ENCODE measurements at regions not wholly inside any gene's neighbourhood (a gene's known extent, or its start where the extent isn't known, plus 50 kb on each side); places are given as distances from the start of the nearest gene placed in this dataset.

DNA sequence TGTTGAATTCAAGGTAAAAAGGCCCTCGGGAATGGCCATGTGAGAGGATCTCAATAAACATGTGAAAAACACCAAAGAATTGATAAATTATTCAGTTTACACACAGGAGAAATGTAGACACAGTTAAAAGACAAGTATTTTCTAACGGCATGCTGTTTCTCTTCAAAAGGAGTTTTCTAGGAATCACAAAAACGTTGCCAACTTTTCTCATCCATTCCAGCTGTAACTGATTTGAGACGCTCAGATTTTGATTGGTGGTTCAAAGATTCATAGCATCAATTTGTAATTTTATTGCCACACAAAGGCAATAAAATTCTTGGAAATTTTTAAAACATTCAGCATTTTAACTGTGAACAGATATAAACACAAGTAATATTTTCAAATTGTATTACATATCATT is 384.9 kb upstream of the PFKP start:
- Mint-ChIP-seq H3K36me3 (ENCODE audit: low read depth) (no peaks in the 10 kb centered on the region), H3K27me3 (no peaks in the 10 kb centered on the region), H3K27ac (no peak overlapping the region), H3K4me3 (no peak overlapping the region), H3K9me3 (no peaks in the 10 kb centered on the region), H3K4me1 (no peaks in the 10 kb centered on the region)
- CTCF ChIA-PET = no interaction called here
- POLR2A ChIA-PET = no interaction called here
- no peak for DNase-seq

GRCh38 chr10:2681891-2682290 is 385.5 kb upstream of the PFKP start:
- Mint-ChIP-seq H3K4me1 (no peaks in the 10 kb centered on the region), H3K27me3 (no peaks in the 10 kb centered on the region), H3K9me3 (no peaks in the 10 kb centered on the region), H3K27ac (no peak overlapping the region), H3K36me3 (ENCODE audit: low read depth) (no peaks in the 10 kb centered on the region), H3K4me3 (no peak overlapping the region)
- DNase-seq = no peak
- CTCF ChIA-PET = no interaction called here
- POLR2A ChIA-PET = no interaction called here

- POLR2A ChIA-PET = no interaction called here
- Mint-ChIP-seq H3K27me3 (no peaks in the 10 kb centered on the region), H3K36me3 (ENCODE audit: low read depth) (no peaks in the 10 kb centered on the region), H3K4me1 (no peaks in the 10 kb centered on the region), H3K9me3 (no peaks in the 10 kb centered on the region), H3K4me3 (no peak overlapping the region), H3K27ac (no peak overlapping the region)
- DNase-seq = no peak
- CTCF ChIA-PET = no interaction called here
Measured at GRCh38 chr10:2680821-2681220, 386.5 kb upstream of the PFKP start.

DNA sequence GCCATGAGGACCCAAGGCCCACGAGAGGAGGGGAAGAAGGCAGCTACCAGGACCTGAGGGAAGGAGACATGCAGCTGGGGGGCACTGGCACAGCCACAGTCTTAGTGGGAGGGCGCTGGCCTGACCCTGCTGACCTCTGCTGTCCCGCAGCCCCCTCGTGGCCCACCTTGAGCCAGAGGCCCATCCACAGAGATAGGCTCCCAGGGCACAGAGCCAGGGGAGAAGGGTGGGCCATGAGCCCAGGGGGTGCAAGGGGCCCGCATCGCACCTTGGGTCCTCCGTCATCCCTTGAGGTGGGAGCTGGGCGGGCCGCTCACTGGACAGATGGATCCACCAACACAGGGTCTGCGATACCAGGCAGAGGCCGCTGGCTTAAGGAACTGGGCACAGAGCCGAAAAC is 387.7 kb upstream of the PFKP start:
- no peaks in the 10 kb centered on the region for H3K27me3 Mint-ChIP-seq
- no peak for DNase-seq
- H3K4me3 Mint-ChIP-seq = no peak overlapping the region
- no peak overlapping the region for H3K27ac Mint-ChIP-seq
- no peaks in the 10 kb centered on the region for H3K36me3 Mint-ChIP-seq (ENCODE audit: low read depth)
- H3K4me1 Mint-ChIP-seq = no peaks in the 10 kb centered on the region
- CTCF ChIA-PET = no interaction called here
- POLR2A ChIA-PET = no interaction called here
- H3K9me3 Mint-ChIP-seq = no peaks in the 10 kb centered on the region

- H3K9me3 Mint-ChIP-seq = no peaks in the 10 kb centered on the region
- ChIA-PET POLR2A (no interaction called here), CTCF (no interaction called here)
- no peaks in the 10 kb centered on the region for H3K27me3 Mint-ChIP-seq
- H3K4me3 Mint-ChIP-seq = no peak overlapping the region
- no peak for DNase-seq
- no peaks in the 10 kb centered on the region for H3K4me1 Mint-ChIP-seq
- H3K36me3 Mint-ChIP-seq (ENCODE audit: low read depth) = no peaks in the 10 kb centered on the region
- no peak overlapping the region for H3K27ac Mint-ChIP-seq
Measured at GRCh38 chr10:2676455-2676854, 390.9 kb upstream of the PFKP start.

GRCh38 chr10:2674451-2674850 is 392.9 kb upstream of the PFKP start:
- no peaks in the 10 kb centered on the region for H3K4me1 Mint-ChIP-seq
- H3K4me3 Mint-ChIP-seq = no peak overlapping the region
- POLR2A ChIA-PET = no interaction called here
- DNase-seq = no peak
- no peak overlapping the region for H3K27ac Mint-ChIP-seq
- H3K36me3 Mint-ChIP-seq (ENCODE audit: low read depth) = no peaks in the 10 kb centered on the region
- H3K9me3 Mint-ChIP-seq = no peaks in the 10 kb centered on the region
- H3K27me3 Mint-ChIP-seq = no peaks in the 10 kb centered on the region
- CTCF ChIA-PET = no interaction called here

DNA sequence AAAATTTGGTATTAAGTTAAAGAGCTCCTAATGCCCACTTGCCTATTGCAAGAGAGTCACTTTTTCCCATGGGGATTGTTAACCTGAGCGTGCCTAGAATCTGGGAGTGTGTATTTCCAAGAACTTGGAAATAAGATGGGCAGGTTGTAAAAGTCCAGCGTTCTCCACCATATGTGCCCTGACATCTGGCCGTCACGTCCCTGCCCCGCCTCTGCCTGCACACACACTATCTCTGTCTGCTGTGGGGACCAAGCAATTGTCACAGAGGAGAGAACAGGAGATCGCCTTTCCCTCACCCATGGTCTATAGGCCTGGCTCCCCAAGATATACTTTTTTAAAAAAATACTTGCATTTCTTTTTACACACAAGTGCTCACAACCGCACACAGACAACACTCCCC is 396.5 kb upstream of the PFKP start:
- H3K9me3 Mint-ChIP-seq = peaks cover 2% of the 10 kb centered on the region
- no peaks in the 10 kb centered on the region for H3K4me1 Mint-ChIP-seq
- no peak overlapping the region for H3K27ac Mint-ChIP-seq
- H3K27me3 Mint-ChIP-seq = no peaks in the 10 kb centered on the region
- no peaks in the 10 kb centered on the region for H3K36me3 Mint-ChIP-seq (ENCODE audit: low read depth)
- no peak for DNase-seq
- H3K4me3 Mint-ChIP-seq = no peak overlapping the region
- ChIA-PET POLR2A (no interaction called here), CTCF (no interaction called here)

DNA sequence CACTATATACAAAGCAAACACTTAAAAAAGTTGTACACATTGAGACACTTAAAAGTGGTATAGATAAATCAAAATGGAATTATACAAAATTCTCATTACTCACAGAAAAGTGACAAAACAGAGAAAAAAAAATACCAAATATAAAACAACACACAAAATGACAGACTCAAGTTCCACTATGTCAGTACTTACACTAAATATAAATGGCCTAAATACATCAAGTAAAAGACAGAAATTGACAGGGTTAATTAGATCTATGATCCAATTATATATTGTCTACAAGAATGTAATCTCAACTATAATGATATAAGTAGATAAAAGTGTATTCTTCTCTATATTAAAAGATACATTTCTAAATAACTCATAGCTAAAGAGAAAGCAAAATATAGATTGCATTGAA is 401.6 kb upstream of the PFKP start:
- ChIA-PET CTCF (no interaction called here), POLR2A (no interaction called here)
- Mint-ChIP-seq H3K4me3 (no peak overlapping the region), H3K27ac (no peak overlapping the region), H3K4me1 (no peaks in the 10 kb centered on the region), H3K27me3 (no peaks in the 10 kb centered on the region), H3K9me3 (peaks cover 2% of the 10 kb centered on the region), H3K36me3 (ENCODE audit: low read depth) (no peaks in the 10 kb centered on the region)
- DNase-seq = no peak

- ChIA-PET POLR2A (no interaction called here), CTCF (no interaction called here)
- Mint-ChIP-seq H3K27me3 (no peaks in the 10 kb centered on the region), H3K36me3 (ENCODE audit: low read depth) (no peaks in the 10 kb centered on the region), H3K4me3 (no peak overlapping the region), H3K9me3 (no peaks in the 10 kb centered on the region), H3K4me1 (no peaks in the 10 kb centered on the region), H3K27ac (no peak overlapping the region)
- DNase-seq = no peak
Measured at GRCh38 chr10:2660276-2660675, 407.1 kb upstream of the PFKP start.

DNA sequence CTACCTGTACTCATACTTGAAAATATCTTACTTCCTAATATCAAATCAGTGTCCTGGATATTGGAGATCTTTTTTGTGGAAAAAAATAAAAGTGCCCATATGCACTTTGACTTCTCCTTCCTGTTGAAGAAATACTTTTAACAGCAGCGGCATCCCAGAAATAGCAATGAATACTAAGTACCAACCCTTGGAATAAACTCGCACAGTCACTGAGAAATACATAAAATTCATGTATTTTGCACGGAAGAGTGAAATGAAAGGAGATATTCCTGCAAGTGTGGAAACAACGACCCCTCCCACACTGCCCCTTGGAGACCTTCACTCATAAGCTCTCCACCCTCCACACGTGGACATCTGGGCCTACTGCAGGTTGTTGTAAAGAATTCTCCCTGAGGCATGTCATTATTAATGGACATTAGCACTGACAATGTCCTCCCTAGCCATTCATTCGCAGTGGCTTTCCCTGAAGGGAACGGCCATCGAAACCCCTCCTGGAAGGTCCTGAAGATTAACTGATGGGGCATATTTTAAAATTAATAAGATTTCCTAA is 407.6 kb upstream of the PFKP start:
- no peaks in the 10 kb centered on the region for H3K4me1 Mint-ChIP-seq
- H3K4me3 Mint-ChIP-seq = no peak overlapping the region
- ChIA-PET POLR2A (no interaction called here), CTCF (no interaction called here)
- no peaks in the 10 kb centered on the region for H3K27me3 Mint-ChIP-seq
- H3K9me3 Mint-ChIP-seq = no peaks in the 10 kb centered on the region
- DNase-seq = no peak
- no peaks in the 10 kb centered on the region for H3K36me3 Mint-ChIP-seq (ENCODE audit: low read depth)
- H3K27ac Mint-ChIP-seq = no peak overlapping the region

DNA sequence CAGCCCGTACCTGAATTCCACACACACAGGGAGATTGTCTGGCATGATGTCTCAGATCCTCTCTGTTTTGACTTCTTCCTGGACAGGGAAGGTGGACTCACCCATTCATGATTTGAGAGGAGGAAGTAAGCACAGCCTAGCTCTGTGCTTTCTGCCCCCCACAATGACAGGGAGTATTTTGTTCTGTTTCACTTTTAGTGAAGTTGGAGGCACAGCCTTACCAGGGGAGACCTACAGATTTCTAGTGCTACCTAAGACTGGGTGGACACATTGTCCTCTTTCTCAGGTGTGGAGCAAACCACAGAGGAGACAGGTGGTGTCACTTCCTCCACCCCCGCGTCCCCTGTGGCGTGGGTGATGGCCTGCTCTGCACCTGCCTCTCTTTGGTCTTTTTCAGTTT is 408.6 kb upstream of the PFKP start:
- Mint-ChIP-seq H3K36me3 (ENCODE audit: low read depth) (no peaks in the 10 kb centered on the region), H3K27me3 (no peaks in the 10 kb centered on the region), H3K27ac (no peak overlapping the region), H3K9me3 (no peaks in the 10 kb centered on the region), H3K4me1 (no peaks in the 10 kb centered on the region), H3K4me3 (no peak overlapping the region)
- no peak for DNase-seq
- ChIA-PET POLR2A (no interaction called here), CTCF (no interaction called here)

GRCh38 chr10:2650328-2650727 is 417.0 kb upstream of the PFKP start:
- no peak for DNase-seq
- no peak overlapping the region for H3K27ac Mint-ChIP-seq
- H3K9me3 Mint-ChIP-seq = no peaks in the 10 kb centered on the region
- POLR2A ChIA-PET = no interaction called here
- H3K4me3 Mint-ChIP-seq = no peak overlapping the region
- CTCF ChIA-PET = no interaction called here
- H3K27me3 Mint-ChIP-seq = no peaks in the 10 kb centered on the region
- no peaks in the 10 kb centered on the region for H3K4me1 Mint-ChIP-seq
- no peaks in the 10 kb centered on the region for H3K36me3 Mint-ChIP-seq (ENCODE audit: low read depth)

DNA sequence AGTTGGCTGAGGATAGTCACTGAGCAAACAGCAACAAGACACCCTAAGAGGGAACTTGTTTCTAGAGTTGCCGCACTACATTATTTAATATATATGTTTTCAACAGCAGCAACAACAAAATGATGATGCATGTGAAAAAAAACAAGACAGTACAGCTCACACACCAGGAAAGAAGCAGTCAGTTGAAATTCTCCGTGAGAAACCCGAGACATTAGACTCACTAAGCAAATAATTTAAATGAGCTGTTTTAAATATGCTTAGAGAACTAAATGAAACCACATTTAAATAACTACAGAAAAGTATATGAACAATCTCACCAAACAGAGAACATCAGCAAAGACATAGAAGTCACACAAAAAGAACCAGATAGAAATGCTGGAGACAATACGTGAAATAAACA is 426.3 kb upstream of the PFKP start:
- POLR2A ChIA-PET = no interaction called here
- no peaks in the 10 kb centered on the region for H3K9me3 Mint-ChIP-seq
- no peak overlapping the region for H3K4me3 Mint-ChIP-seq
- no peak overlapping the region for H3K27ac Mint-ChIP-seq
- H3K4me1 Mint-ChIP-seq = no peaks in the 10 kb centered on the region
- no peak for DNase-seq
- H3K36me3 Mint-ChIP-seq (ENCODE audit: low read depth) = no peaks in the 10 kb centered on the region
- no peaks in the 10 kb centered on the region for H3K27me3 Mint-ChIP-seq
- CTCF ChIA-PET = no interaction called here

DNA sequence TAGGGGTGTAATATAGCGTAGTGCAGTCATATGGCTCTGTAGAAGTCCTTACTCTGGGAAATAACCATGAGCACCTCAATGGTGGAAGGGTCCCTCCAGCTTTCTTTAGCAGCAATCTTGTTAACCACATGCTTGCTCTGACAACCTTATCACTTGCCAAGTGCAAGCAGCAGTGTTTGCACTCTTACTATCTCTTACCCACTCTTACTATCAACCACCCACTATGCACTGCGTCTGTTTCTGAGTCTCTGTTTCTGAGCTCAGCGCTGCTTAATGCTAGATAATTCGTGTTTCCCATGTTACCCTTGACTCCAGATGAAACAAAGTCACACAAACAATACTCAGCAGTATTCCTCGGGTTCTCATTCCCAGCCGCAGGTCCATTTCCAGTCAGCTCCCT is 433.7 kb upstream of the PFKP start:
- no peaks in the 10 kb centered on the region for H3K27me3 Mint-ChIP-seq
- no peaks in the 10 kb centered on the region for H3K4me1 Mint-ChIP-seq
- DNase-seq = no peak
- no peaks in the 10 kb centered on the region for H3K9me3 Mint-ChIP-seq
- no peaks in the 10 kb centered on the region for H3K36me3 Mint-ChIP-seq (ENCODE audit: low read depth)
- no peak overlapping the region for H3K4me3 Mint-ChIP-seq
- POLR2A ChIA-PET = no interaction called here
- no peak overlapping the region for H3K27ac Mint-ChIP-seq
- CTCF ChIA-PET = no interaction called here

Data from activated CD4-positive, alpha-beta T cell treated with anti-CD3 and anti-CD28 coated beads, Interleukin-2, amount 10 ng/mL, durations not matched to agents 7 days and 5 days (primary cell).